ENCODE measurements at regions not wholly inside any gene's neighbourhood (a gene's known extent, or its start where the extent isn't known, plus 50 kb on each side); places are given as distances from the start of the nearest gene placed in this dataset.

DNA sequence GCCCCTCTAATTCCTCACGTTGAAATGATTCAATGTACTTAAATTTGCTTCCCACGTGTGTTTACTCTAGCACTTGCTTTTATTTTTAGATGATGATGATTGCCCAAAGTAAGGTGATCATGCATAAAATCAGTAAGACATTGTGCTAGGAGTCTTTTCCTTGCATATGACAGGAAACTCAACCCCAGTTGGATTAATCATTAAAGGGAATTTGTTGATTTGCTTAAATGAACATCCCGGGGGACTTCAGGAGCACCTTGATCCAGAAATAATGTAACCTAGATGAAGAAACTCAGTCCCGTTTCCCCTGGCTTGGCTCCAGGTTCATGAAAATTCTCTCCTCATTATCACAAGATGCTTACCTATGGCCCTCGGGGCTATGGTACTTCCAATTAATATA is 106.1 kb upstream of the STC2 start:
- no peak overlapping the region for H3K4me3 ChIP-seq (ENCODE audit: low read depth, low read length)
- TF ChIP-seq, protein P1, sequence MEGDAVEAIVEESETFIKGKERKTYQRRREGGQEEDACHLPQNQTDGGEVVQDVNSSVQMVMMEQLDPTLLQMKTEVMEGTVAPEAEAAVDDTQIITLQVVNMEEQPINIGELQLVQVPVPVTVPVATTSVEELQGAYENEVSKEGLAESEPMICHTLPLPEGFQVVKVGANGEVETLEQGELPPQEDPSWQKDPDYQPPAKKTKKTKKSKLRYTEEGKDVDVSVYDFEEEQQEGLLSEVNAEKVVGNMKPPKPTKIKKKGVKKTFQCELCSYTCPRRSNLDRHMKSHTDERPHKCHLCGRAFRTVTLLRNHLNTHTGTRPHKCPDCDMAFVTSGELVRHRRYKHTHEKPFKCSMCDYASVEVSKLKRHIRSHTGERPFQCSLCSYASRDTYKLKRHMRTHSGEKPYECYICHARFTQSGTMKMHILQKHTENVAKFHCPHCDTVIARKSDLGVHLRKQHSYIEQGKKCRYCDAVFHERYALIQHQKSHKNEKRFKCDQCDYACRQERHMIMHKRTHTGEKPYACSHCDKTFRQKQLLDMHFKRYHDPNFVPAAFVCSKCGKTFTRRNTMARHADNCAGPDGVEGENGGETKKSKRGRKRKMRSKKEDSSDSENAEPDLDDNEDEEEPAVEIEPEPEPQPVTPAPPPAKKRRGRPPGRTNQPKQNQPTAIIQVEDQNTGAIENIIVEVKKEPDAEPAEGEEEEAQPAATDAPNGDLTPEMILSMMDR (IDR thresholded peaks at IDR 0.05; ENCODE audit: low read depth, low read length) = no peak

DNA sequence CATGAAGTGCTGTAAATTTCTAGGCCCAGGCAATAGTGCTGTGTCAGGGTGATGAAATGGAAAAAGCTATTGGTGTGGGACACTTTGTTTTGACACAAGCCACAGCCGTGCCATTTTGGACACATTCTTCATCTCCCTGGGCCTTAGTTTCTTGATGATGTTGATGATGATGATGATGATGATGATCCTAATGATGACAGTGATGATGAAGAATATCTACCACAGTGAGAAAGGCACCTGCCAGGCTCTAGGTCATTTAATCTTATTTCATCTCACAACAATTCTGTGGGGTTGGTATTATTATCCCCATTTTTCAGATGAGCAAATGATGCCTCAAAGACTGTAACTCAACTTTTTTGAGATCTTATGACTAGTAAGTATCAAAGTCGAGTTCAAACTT is 102.2 kb upstream of the STC2 start:
- H3K4me3 ChIP-seq (ENCODE audit: low read depth, low read length) = no peak overlapping the region
- TF ChIP-seq, protein P1 (IDR thresholded peaks at IDR 0.05; ENCODE audit: low read depth, low read length) = no peak

DNA sequence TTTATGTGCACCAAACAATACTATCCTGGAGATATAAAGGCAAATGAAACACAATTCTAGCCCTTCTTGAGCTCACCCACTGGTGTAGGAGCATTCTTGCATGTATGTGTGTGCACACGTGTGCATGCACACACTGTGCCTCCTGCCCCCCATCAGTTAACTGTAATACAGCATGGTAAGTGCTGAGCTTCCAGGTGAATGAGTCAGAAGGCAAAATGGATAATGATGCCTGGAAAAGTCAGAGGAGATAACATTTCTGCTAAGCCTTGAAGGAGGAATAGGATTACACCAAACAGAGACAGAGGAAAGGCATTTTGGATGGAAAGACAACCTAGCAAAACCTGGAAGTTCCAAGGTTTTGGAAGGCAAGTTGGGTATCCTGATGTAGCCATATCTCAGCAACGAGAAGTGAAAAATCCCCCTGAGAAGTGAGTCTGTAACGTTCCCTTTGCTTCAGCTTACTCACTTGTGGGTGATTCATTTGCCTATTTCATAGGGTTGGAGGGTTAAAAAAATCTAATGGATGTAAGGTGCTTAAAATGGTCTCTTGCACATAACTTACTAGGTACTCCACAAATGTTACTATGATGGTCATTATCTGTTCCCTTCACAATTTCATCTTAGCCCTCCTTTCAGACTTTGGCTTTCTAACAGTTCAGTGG is 101.4 kb upstream of the STC2 start:
- H3K4me3 ChIP-seq (ENCODE audit: low read depth, low read length) = no peak overlapping the region
- TF ChIP-seq, protein P1 (IDR thresholded peaks at IDR 0.05; ENCODE audit: low read depth, low read length) = no peak

DNA sequence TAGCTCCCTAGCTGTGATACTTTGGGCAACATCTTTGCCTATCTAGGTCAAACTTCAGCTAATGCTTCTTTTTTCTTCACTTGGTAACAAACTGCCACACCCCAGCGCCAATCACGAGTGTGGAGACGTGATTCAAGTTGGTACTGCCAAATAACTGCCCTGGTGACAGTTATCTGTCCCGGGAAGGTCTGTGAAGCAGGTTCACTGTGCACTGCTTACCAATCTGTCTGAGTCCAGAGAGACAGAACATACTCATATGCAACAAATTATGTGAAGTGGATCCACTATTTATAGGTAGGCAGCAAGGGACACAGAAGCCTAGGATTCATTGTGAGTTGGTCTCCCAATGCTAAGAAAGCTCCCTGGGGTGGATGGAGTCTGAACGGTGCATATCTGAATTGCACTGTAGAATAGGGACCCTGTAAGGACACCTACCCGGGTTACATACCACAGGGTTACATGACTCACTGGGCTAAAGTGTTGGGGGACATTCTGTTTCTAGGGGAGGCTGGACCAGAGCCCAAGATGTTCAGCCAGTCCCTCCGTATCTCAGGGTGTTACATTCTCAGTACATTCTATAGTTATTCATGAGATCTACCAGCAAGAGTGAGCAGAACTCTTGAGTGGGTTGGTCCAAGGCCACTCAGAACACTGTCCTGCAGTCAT is 95.4 kb upstream of the STC2 start:
- TF ChIP-seq, protein P1 (IDR thresholded peaks at IDR 0.05; ENCODE audit: low read depth, low read length) = no peak
- H3K4me3 ChIP-seq (ENCODE audit: low read depth, low read length) = no peak overlapping the region

DNA sequence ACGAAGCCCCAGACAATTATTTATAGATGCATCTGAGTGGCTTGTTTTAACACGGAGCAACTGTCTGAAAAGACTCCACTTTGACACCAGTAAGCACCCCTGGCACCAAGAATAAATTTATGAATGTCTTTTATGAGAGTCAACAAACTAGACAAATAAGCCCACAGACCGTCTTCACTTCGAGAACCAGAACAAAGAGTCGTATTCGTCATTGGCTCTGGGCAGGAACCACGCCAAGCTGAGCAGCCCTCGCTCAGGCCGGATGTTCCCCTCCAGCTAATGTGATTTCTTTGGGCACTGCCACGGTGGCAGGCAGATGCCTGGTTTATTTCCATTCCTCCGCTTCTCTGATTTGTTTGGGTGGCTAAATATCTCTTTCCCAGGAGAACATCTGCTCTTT is 91.9 kb upstream of the STC2 start:
- H3K4me3 ChIP-seq (ENCODE audit: low read depth, low read length) = no peak overlapping the region
- TF ChIP-seq, protein P1 (IDR thresholded peaks at IDR 0.05; ENCODE audit: low read depth, low read length) = no peak

DNA sequence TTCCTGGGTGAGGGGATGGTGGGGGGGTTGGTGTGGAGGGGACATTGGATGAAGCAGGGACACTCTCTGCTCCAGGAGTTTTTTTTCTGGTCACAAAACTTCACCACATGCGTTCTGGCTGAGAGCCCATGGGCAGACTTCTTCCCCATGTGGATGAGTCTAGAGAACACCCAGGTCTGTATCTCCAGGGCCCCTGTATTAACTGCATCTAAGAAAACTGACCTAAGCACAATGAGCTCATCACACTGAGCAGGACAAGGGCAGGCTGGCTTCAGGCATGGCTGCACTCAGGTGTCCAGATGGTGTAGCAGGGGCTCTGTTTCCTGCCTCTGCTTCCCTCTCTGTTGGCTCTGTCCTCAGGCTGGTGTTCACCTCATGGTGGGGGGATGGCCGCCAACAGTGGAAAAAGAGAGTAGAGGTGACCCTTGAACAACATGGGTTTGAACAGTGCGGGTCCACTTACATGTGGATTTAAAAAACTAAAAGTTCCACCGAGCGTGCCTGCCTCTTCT is 85.3 kb upstream of the STC2 start:
- TF ChIP-seq, protein P1 (IDR thresholded peaks at IDR 0.05; ENCODE audit: low read depth, low read length) = no peak
- H3K4me3 ChIP-seq (ENCODE audit: low read depth, low read length) = no peak overlapping the region

DNA sequence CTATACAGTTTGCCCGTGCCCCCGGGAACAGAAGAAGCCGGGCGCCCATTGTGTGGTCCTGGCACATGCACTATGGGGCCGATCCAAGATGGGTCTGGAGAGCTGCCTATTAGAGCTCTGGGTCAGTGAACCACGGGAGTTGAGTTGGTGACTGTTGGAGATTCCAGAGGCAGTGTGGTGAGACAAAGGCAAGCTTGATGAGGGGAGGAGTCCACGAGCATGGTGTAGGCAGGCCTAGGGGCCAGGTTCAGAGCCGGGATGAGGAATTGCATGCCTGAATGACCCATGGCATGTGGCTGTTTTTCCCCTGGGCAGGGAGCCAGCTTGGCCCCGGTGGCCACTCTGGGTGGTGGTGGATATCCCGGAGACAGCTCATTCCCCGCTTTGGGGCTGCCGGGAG is 84.4 kb upstream of the STC2 start:
- no peak overlapping the region for H3K4me3 ChIP-seq (ENCODE audit: low read depth, low read length)
- TF ChIP-seq, protein P1 (IDR thresholded peaks at IDR 0.05; ENCODE audit: low read depth, low read length) = no peak

Data from WI38 (cell line).